ENCODE measurements at regions not wholly inside any gene's neighbourhood (a gene's known extent, or its start where the extent isn't known, plus 50 kb on each side); places are given as distances from the start of the nearest gene placed in this dataset.

DNA sequence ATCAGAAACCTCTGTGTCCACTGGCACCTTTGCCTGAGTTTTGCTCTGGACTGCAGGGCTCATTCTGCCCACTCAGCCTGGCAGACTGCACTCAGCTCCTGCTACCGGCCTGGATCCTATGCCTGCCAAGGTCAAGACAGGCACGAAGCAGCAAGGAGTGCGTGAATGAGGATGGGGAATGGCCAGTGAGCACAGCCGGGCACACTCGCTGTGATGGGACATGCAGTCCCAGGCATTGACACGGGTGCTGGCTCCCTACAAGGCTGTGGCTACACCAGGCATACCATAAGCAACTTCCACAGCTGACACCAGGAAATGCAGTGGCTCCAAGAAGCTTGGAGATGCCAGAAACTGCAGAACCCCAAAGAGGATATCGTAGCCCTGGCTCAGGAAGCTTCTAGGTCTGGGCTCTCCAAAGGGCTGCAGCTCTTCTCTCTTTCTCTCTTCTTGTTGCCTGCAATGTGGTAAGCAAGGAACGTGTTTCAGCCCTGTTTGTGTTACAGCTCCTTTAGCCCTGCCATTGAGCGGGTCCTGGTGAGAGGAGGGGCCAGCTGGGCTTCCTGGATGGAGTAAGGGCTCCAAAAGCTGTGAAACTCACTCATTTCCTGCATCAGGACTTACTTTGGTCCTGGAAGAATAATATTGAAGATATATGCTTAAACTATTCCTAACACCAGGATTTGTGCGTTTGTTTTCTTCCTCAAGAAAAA lies 832.6 kb upstream of the SLITRK5 start:
- dilution Hi-C loops (cut with MboI; ENCODE audit: extremely low pct_ligation_motif_present, low sequenced_read_pairs), result no loop called here
- H3K27me3 ChIP-seq (ENCODE audit: control insufficient read depth, extremely low read depth, insufficient read depth, low read length), result no peaks in the 10 kb centered on the region
- H3K9ac ChIP-seq (ENCODE audit: control insufficient read depth, extremely low read depth, insufficient read depth, low read length), result no peak overlapping the region
- H3K9me3 ChIP-seq (ENCODE audit: control insufficient read depth, low read depth, low read length), result no peaks in the 10 kb centered on the region
- no peak overlapping the region for H2AFZ ChIP-seq (ENCODE audit: control insufficient read depth, low read length)
- no peak overlapping the region for H3K27ac ChIP-seq (ENCODE audit: control insufficient read depth, insufficient read depth, low read length)
- no peak for DNase-seq (ENCODE audit: low read depth, low spot score)
- no peaks in the 10 kb centered on the region for H4K20me1 ChIP-seq (ENCODE audit: control insufficient read depth, extremely low read depth, insufficient read depth, low read length)
- no peaks in the 10 kb centered on the region for H3K4me1 ChIP-seq (ENCODE audit: control insufficient read depth, extremely low read depth, insufficient read depth, low read length)
- H3K4me2 ChIP-seq (ENCODE audit: control insufficient read depth, extremely low read depth, insufficient read depth, low read depth, low read length), result no peak overlapping the region
- no peaks in the 10 kb centered on the region for H3K9me1 ChIP-seq (ENCODE audit: control insufficient read depth, extremely low read depth, insufficient read depth, low read length)
- TF ChIP-seq, protein P1, sequence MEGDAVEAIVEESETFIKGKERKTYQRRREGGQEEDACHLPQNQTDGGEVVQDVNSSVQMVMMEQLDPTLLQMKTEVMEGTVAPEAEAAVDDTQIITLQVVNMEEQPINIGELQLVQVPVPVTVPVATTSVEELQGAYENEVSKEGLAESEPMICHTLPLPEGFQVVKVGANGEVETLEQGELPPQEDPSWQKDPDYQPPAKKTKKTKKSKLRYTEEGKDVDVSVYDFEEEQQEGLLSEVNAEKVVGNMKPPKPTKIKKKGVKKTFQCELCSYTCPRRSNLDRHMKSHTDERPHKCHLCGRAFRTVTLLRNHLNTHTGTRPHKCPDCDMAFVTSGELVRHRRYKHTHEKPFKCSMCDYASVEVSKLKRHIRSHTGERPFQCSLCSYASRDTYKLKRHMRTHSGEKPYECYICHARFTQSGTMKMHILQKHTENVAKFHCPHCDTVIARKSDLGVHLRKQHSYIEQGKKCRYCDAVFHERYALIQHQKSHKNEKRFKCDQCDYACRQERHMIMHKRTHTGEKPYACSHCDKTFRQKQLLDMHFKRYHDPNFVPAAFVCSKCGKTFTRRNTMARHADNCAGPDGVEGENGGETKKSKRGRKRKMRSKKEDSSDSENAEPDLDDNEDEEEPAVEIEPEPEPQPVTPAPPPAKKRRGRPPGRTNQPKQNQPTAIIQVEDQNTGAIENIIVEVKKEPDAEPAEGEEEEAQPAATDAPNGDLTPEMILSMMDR (optimal IDR thresholded peaks at IDR 0.05 in 1 of 3, IDR thresholded peaks at IDR 0.05 in 1 of 3, conservative IDR thresholded peaks at IDR 0.05 in 1 of 3; ENCODE audit: extremely low read depth in 1 of 3, insufficient read depth in 2 of 3, low read length in 3 of 3), result no peak
- TF ChIP-seq EZH2 (IDR thresholded peaks at IDR 0.05; ENCODE audit: low read length), result no peak
- no peaks in the 10 kb centered on the region for H3K79me2 ChIP-seq (ENCODE audit: control insufficient read depth, insufficient read depth, low read length)
- no peak overlapping the region for H3K4me3 ChIP-seq (ENCODE audit: control insufficient read depth in 2 of 3, extremely low read depth in 1 of 3, insufficient read depth in 2 of 3, low read depth in 1 of 3, low read length in 3 of 3)
- no peak for FAIRE-seq
- H3K36me3 ChIP-seq (ENCODE audit: control insufficient read depth in 2 of 2, extremely low read depth in 1 of 2, insufficient read depth in 2 of 2, low read length in 2 of 2), result no peaks in the 10 kb centered on the region

- no peak for FAIRE-seq
These were observed 832.0 kb upstream of the SLITRK5 start for GRCh38 chr13:86839221-86839620.

More at GRCh38 chr13:86839221-86839620, 832.0 kb upstream of the SLITRK5 start:
- H3K9me3 ChIP-seq (ENCODE audit: control insufficient read depth, low read depth, low read length), result no peaks in the 10 kb centered on the region
- H3K9me1 ChIP-seq (ENCODE audit: control insufficient read depth, extremely low read depth, insufficient read depth, low read length), result no peaks in the 10 kb centered on the region
- H3K4me1 ChIP-seq (ENCODE audit: control insufficient read depth, extremely low read depth, insufficient read depth, low read length), result no peaks in the 10 kb centered on the region
- no peaks in the 10 kb centered on the region for H4K20me1 ChIP-seq (ENCODE audit: control insufficient read depth, extremely low read depth, insufficient read depth, low read length)
- DNase-seq (ENCODE audit: low read depth, low spot score), result no peak
- H3K36me3 ChIP-seq (ENCODE audit: control insufficient read depth in 2 of 2, extremely low read depth in 1 of 2, insufficient read depth in 2 of 2, low read length in 2 of 2), result no peaks in the 10 kb centered on the region
- dilution Hi-C loops (cut with MboI; ENCODE audit: extremely low pct_ligation_motif_present, low sequenced_read_pairs), result no loop called here
- no peak for TF ChIP-seq EZH2 (IDR thresholded peaks at IDR 0.05; ENCODE audit: low read length)
- TF ChIP-seq, protein P1 (optimal IDR thresholded peaks at IDR 0.05 in 1 of 3, IDR thresholded peaks at IDR 0.05 in 1 of 3, conservative IDR thresholded peaks at IDR 0.05 in 1 of 3; ENCODE audit: extremely low read depth in 1 of 3, insufficient read depth in 2 of 3, low read length in 3 of 3), result no peak
- no peak overlapping the region for H3K27ac ChIP-seq (ENCODE audit: control insufficient read depth, insufficient read depth, low read length)
- no peak overlapping the region for H3K9ac ChIP-seq (ENCODE audit: control insufficient read depth, extremely low read depth, insufficient read depth, low read length)
- H2AFZ ChIP-seq (ENCODE audit: control insufficient read depth, low read length), result no peak overlapping the region
- H3K4me3 ChIP-seq (ENCODE audit: control insufficient read depth in 2 of 3, extremely low read depth in 1 of 3, insufficient read depth in 2 of 3, low read depth in 1 of 3, low read length in 3 of 3), result no peak overlapping the region
- no peaks in the 10 kb centered on the region for H3K27me3 ChIP-seq (ENCODE audit: control insufficient read depth, extremely low read depth, insufficient read depth, low read length)
- H3K4me2 ChIP-seq (ENCODE audit: control insufficient read depth, extremely low read depth, insufficient read depth, low read depth, low read length), result no peak overlapping the region
- no peaks in the 10 kb centered on the region for H3K79me2 ChIP-seq (ENCODE audit: control insufficient read depth, insufficient read depth, low read length)
